ENCODE measurements at regions not wholly inside any gene's neighbourhood (a gene's known extent, or its start where the extent isn't known, plus 50 kb on each side); places are given as distances from the start of the nearest gene placed in this dataset.

GRCh38 chr1:212495766-212496494, 63.2 kb downstream of the NENF start:
- Histone ChIP-seq H3K36me3 (ENCODE audit: control insufficient read depth in 4 of 4, insufficient read depth in 4 of 4, low read length in 3 of 4) (no peaks in the 10 kb centered on the region), H3K27ac (ENCODE audit: insufficient read depth in 1 of 2, low read depth in 1 of 2, low read length in 2 of 2, poor library complexity in 1 of 2, severe bottlenecking in 2 of 2) (no peak overlapping the region), H3K27me3 (replicated peaks in 2 of 5; ENCODE audit: control insufficient read depth in 4 of 5, insufficient read depth in 5 of 5, low read length in 4 of 5) (peaks cover 0 to 2% (median 0%) of the 10 kb centered on the region in 5 experiments), H3K9me3 (ENCODE audit: control extremely low read depth in 1 of 5, control insufficient read depth in 4 of 5, insufficient read depth in 2 of 5, low read depth in 1 of 5, low read length in 4 of 5) (no peaks in the 10 kb centered on the region), H3K4me3 (ENCODE audit: control insufficient read depth in 1 of 7, extremely low read depth in 1 of 7, insufficient read depth in 4 of 7, low read depth in 2 of 7, low read length in 6 of 7) (no peak overlapping the region), H3K4me1 (ENCODE audit: control extremely low read depth in 1 of 4, control insufficient read depth in 4 of 4, insufficient read depth in 4 of 4, low read length in 3 of 4) (no peaks in the 10 kb centered on the region)
- no peak for DNase-seq
- ChIA-PET POLR2A (no interaction called here), CTCF (interaction anchor here (1.2 to 2.5 kb wide), 2 partner anchors 15 to 18 kb away, joined by 5 read pairs; no protein-coding TSS in a partner anchor)
- WGBS (ENCODE audit: insufficient coverage): 88% methylated on average over 7 of the region's 8 CpGs

GRCh38 chr1:212496682-212497081, 64.0 kb downstream of the NENF start:
- no peak for DNase-seq
- Histone ChIP-seq H3K4me3 (ENCODE audit: control insufficient read depth in 1 of 7, extremely low read depth in 1 of 7, insufficient read depth in 4 of 7, low read depth in 2 of 7, low read length in 6 of 7) (no peak overlapping the region), H3K4me1 (ENCODE audit: control extremely low read depth in 1 of 4, control insufficient read depth in 4 of 4, insufficient read depth in 4 of 4, low read length in 3 of 4) (no peaks in the 10 kb centered on the region), H3K27ac (ENCODE audit: insufficient read depth in 1 of 2, low read depth in 1 of 2, low read length in 2 of 2, poor library complexity in 1 of 2, severe bottlenecking in 2 of 2) (no peak overlapping the region), H3K9me3 (ENCODE audit: control extremely low read depth in 1 of 5, control insufficient read depth in 4 of 5, insufficient read depth in 2 of 5, low read depth in 1 of 5, low read length in 4 of 5) (no peaks in the 10 kb centered on the region), H3K27me3 (replicated peaks in 2 of 5; ENCODE audit: control insufficient read depth in 4 of 5, insufficient read depth in 5 of 5, low read length in 4 of 5) (peaks cover 0 to 2% (median 0%) of the 10 kb centered on the region in 5 experiments), H3K36me3 (ENCODE audit: control insufficient read depth in 4 of 4, insufficient read depth in 4 of 4, low read length in 3 of 4) (no peaks in the 10 kb centered on the region)
- 97% methylated on average over 3 of the region's 4 CpGs for WGBS (ENCODE audit: insufficient coverage)
- ChIA-PET POLR2A (no interaction called here), CTCF (interaction anchor here (2.5 kb wide), 1 partner anchor 14 kb away, joined by 5 read pairs; no protein-coding TSS in a partner anchor)

- Histone ChIP-seq H3K27ac (ENCODE audit: insufficient read depth in 1 of 2, low read depth in 1 of 2, low read length in 2 of 2, poor library complexity in 1 of 2, severe bottlenecking in 2 of 2) (no peak overlapping the region), H3K9me3 (ENCODE audit: control extremely low read depth in 1 of 5, control insufficient read depth in 4 of 5, insufficient read depth in 2 of 5, low read depth in 1 of 5, low read length in 4 of 5) (no peaks in the 10 kb centered on the region), H3K4me1 (ENCODE audit: control extremely low read depth in 1 of 4, control insufficient read depth in 4 of 4, insufficient read depth in 4 of 4, low read length in 3 of 4) (no peaks in the 10 kb centered on the region), H3K27me3 (replicated peaks in 2 of 5; ENCODE audit: control insufficient read depth in 4 of 5, insufficient read depth in 5 of 5, low read length in 4 of 5) (peaks cover 0 to 2% (median 0%) of the 10 kb centered on the region in 5 experiments), H3K36me3 (ENCODE audit: control insufficient read depth in 4 of 4, insufficient read depth in 4 of 4, low read length in 3 of 4) (no peaks in the 10 kb centered on the region), H3K4me3 (ENCODE audit: control insufficient read depth in 1 of 7, extremely low read depth in 1 of 7, insufficient read depth in 4 of 7, low read depth in 2 of 7, low read length in 6 of 7) (no peak overlapping the region)
- POLR2A ChIA-PET: no interaction called here
- 100% methylated on average over 2 of the region's 3 CpGs for WGBS (ENCODE audit: insufficient coverage)
- CTCF ChIA-PET: interaction anchor here (2.5 kb wide), 1 partner anchor 13 kb away, joined by 5 read pairs; no protein-coding TSS in a partner anchor
- no peak for DNase-seq
These were observed 64.8 kb downstream of the NENF start for GRCh38 chr1:212497553-212497952.

GRCh38 chr1:212498283-212499040, 65.7 kb downstream of the NENF start:
- Histone ChIP-seq H3K9me3 (ENCODE audit: control extremely low read depth in 1 of 5, control insufficient read depth in 4 of 5, insufficient read depth in 2 of 5, low read depth in 1 of 5, low read length in 4 of 5) (no peaks in the 10 kb centered on the region), H3K4me1 (ENCODE audit: control extremely low read depth in 1 of 4, control insufficient read depth in 4 of 4, insufficient read depth in 4 of 4, low read length in 3 of 4) (no peaks in the 10 kb centered on the region), H3K4me3 (ENCODE audit: control insufficient read depth in 1 of 7, extremely low read depth in 1 of 7, insufficient read depth in 4 of 7, low read depth in 2 of 7, low read length in 6 of 7) (no peak overlapping the region), H3K27me3 (replicated peaks in 2 of 5; ENCODE audit: control insufficient read depth in 4 of 5, insufficient read depth in 5 of 5, low read length in 4 of 5) (peaks cover 0 to 2% (median 0%) of the 10 kb centered on the region in 5 experiments), H3K27ac (ENCODE audit: insufficient read depth in 1 of 2, low read depth in 1 of 2, low read length in 2 of 2, poor library complexity in 1 of 2, severe bottlenecking in 2 of 2) (no peak overlapping the region), H3K36me3 (ENCODE audit: control insufficient read depth in 4 of 4, insufficient read depth in 4 of 4, low read length in 3 of 4) (no peaks in the 10 kb centered on the region)
- 91% methylated on average over 5 of the region's 9 CpGs for WGBS (ENCODE audit: insufficient coverage)
- ChIA-PET CTCF (interaction anchor here (0.6 to 2.5 kb wide), 6 partner anchors 11 to 252 kb away, joined by 3 to 5 read pairs (median 3); no protein-coding TSS in a partner anchor), POLR2A (no interaction called here)
- DNase-seq: no peak

GRCh38 chr1:212500351-212500750, 67.6 kb downstream of the NENF start:
- Histone ChIP-seq H3K36me3 (ENCODE audit: control insufficient read depth in 4 of 4, insufficient read depth in 4 of 4, low read length in 3 of 4) (no peaks in the 10 kb centered on the region), H3K27ac (ENCODE audit: insufficient read depth in 1 of 2, low read depth in 1 of 2, low read length in 2 of 2, poor library complexity in 1 of 2, severe bottlenecking in 2 of 2) (no peak overlapping the region), H3K4me3 (ENCODE audit: control insufficient read depth in 1 of 7, extremely low read depth in 1 of 7, insufficient read depth in 4 of 7, low read depth in 2 of 7, low read length in 6 of 7) (no peak overlapping the region), H3K9me3 (ENCODE audit: control extremely low read depth in 1 of 5, control insufficient read depth in 4 of 5, insufficient read depth in 2 of 5, low read depth in 1 of 5, low read length in 4 of 5) (no peaks in the 10 kb centered on the region), H3K4me1 (ENCODE audit: control extremely low read depth in 1 of 4, control insufficient read depth in 4 of 4, insufficient read depth in 4 of 4, low read length in 3 of 4) (no peaks in the 10 kb centered on the region), H3K27me3 (replicated peaks in 2 of 5; ENCODE audit: control insufficient read depth in 4 of 5, insufficient read depth in 5 of 5, low read length in 4 of 5) (no peaks in the 10 kb centered on the region)
- 94% methylated on average over 4 of the region's 6 CpGs for WGBS (ENCODE audit: insufficient coverage)
- ChIA-PET POLR2A (no interaction called here), CTCF (interaction anchor here (0.9 kb wide), 1 partner anchor 23 kb away, joined by 3 read pairs; no protein-coding TSS in a partner anchor)
- no peak for DNase-seq

- no peaks in the 10 kb centered on the region for H3K4me1 ChIP-seq (ENCODE audit: control extremely low read depth in 1 of 4, control insufficient read depth in 4 of 4, insufficient read depth in 4 of 4, low read length in 3 of 4)
These were observed 68.3 kb downstream of the NENF start for GRCh38 chr1:212500983-212501382.

GRCh38 chr1:212503714-212504113, 71.0 kb downstream of the NENF start:
- H3K4me1 ChIP-seq (ENCODE audit: control extremely low read depth in 1 of 4, control insufficient read depth in 4 of 4, insufficient read depth in 4 of 4, low read length in 3 of 4): no peaks in the 10 kb centered on the region
- DNase-seq: no peak
- no peak overlapping the region for H3K27ac ChIP-seq (ENCODE audit: insufficient read depth in 1 of 2, low read depth in 1 of 2, low read length in 2 of 2, poor library complexity in 1 of 2, severe bottlenecking in 2 of 2)
- H3K4me3 ChIP-seq (ENCODE audit: control insufficient read depth in 1 of 7, extremely low read depth in 1 of 7, insufficient read depth in 4 of 7, low read depth in 2 of 7, low read length in 6 of 7): no peak overlapping the region
- 95% methylated on average over 3 of the region's 3 CpGs for WGBS (ENCODE audit: insufficient coverage)
- H3K9me3 ChIP-seq (ENCODE audit: control extremely low read depth in 1 of 5, control insufficient read depth in 4 of 5, insufficient read depth in 2 of 5, low read depth in 1 of 5, low read length in 4 of 5): no peaks in the 10 kb centered on the region
- H3K27me3 ChIP-seq (replicated peaks in 2 of 5; ENCODE audit: control insufficient read depth in 4 of 5, insufficient read depth in 5 of 5, low read length in 4 of 5): no peaks in the 10 kb centered on the region
- POLR2A ChIA-PET: no interaction called here
- CTCF ChIA-PET: interaction anchor here (1.0 kb wide), 1 partner anchor 18 kb away, joined by 3 read pairs; no protein-coding TSS in a partner anchor
- no peaks in the 10 kb centered on the region for H3K36me3 ChIP-seq (ENCODE audit: control insufficient read depth in 4 of 4, insufficient read depth in 4 of 4, low read length in 3 of 4)

More at GRCh38 chr1:212500983-212501382, 68.3 kb downstream of the NENF start:
- H3K9me3 ChIP-seq (ENCODE audit: control extremely low read depth in 1 of 5, control insufficient read depth in 4 of 5, insufficient read depth in 2 of 5, low read depth in 1 of 5, low read length in 4 of 5): no peaks in the 10 kb centered on the region
- WGBS (ENCODE audit: insufficient coverage): 100% methylated on average over 1 of the region's 1 CpG
- ChIA-PET CTCF (interaction anchor here (0.9 kb wide), 1 partner anchor 24 kb away, joined by 3 read pairs; no protein-coding TSS in a partner anchor), POLR2A (no interaction called here)
- DNase-seq: no peak
- H3K27me3 ChIP-seq (replicated peaks in 2 of 5; ENCODE audit: control insufficient read depth in 4 of 5, insufficient read depth in 5 of 5, low read length in 4 of 5): no peaks in the 10 kb centered on the region
- H3K27ac ChIP-seq (ENCODE audit: insufficient read depth in 1 of 2, low read depth in 1 of 2, low read length in 2 of 2, poor library complexity in 1 of 2, severe bottlenecking in 2 of 2): no peak overlapping the region
- no peaks in the 10 kb centered on the region for H3K36me3 ChIP-seq (ENCODE audit: control insufficient read depth in 4 of 4, insufficient read depth in 4 of 4, low read length in 3 of 4)
- no peak overlapping the region for H3K4me3 ChIP-seq (ENCODE audit: control insufficient read depth in 1 of 7, extremely low read depth in 1 of 7, insufficient read depth in 4 of 7, low read depth in 2 of 7, low read length in 6 of 7)
